Tibial nerve (tissue), 4 donors: ENCODE measurements at regions not wholly inside any gene's neighbourhood (a gene's known extent, or its start where the extent isn't known, plus 50 kb on each side); places are given as distances from the start of the nearest gene placed in this dataset.
"Not testable (repeated sequence)": the region's sequence is repeated elsewhere in the genome, so short reads cannot be mapped to it uniquely, and the experiment has no call there.

Experiments used
- DNase-seq, 2 donors: peaks; one replicate each; pipeline ENCODE4 v3.0.0-alpha.2; 2019; ENCODE audit warnings: low spot score in 2 of 2
- H3K27ac ChIP-seq, 4 donors: fragments of 200-600 bp; sonication (generic) in 3 of 4; one replicate each; pipeline ENCODE4 v1.5.1; 2017 to 2019; ENCODE audit warnings: mild to moderate bottlenecking in 1 of 4
- H3K27me3 ChIP-seq, 2 donors: fragments of 200-600 bp; sonication (generic) in 1 of 2; one replicate each; pipeline versions ENCODE4 v1.5.1 to v1.6.0; 2017 to 2019
- H3K36me3 ChIP-seq, 3 donors: fragments of 200-600 bp; sonication (generic); one replicate each; pipeline ENCODE4 v1.5.1; 2018 to 2019
- H3K4me1 ChIP-seq, 4 donors: fragments of 200-600 bp; sonication (generic) in 3 of 4; one replicate each; pipeline ENCODE4 v1.5.1; 2017 to 2019
- H3K4me3 ChIP-seq, 4 donors: fragments of 200-600 bp; sonication (generic) in 3 of 4; one replicate each; pipeline ENCODE4 v1.5.1; 2017 to 2019; ENCODE audit warnings: mild to moderate bottlenecking in 1 of 4, moderate library complexity in 1 of 4
- H3K9me3 ChIP-seq, 4 donors: fragments of 200-600 bp; sonication (generic) in 3 of 4; one replicate each; pipeline ENCODE4 v1.5.1; 2017 to 2019
- CTCF ChIP-seq, 5 experiments: fragments of 200-600 bp in 3 of 5; fragments of 450-650 bp in 2 of 5; sonication (generic) in 3 of 5; IDR thresholded peaks; one replicate each; pipeline ENCODE4 v1.5.1; 2016 to 2019; ENCODE audit warnings: antibody characterized with exemption in 5 of 5, mild to moderate bottlenecking in 3 of 5, moderate library complexity in 2 of 5
- EP300 ChIP-seq, 2 donors: sonication (generic); formaldehyde crosslinking; IDR thresholded peaks; one replicate each; pipeline ENCODE4 v1.6.1; 2017; ENCODE audit warnings: antibody characterized with exemption in 2 of 2, mild to moderate bottlenecking in 1 of 2
- POLR2A ChIP-seq, 2 donors: fragments of 450-650 bp; IDR thresholded peaks; one replicate each; pipeline ENCODE4 v1.6.1; 2017; ENCODE audit warnings: antibody characterized with exemption in 2 of 2, mild to moderate bottlenecking in 2 of 2, moderate library complexity in 2 of 2
- WGBS, 2 donors: methylation state at CpG; one replicate each; pipeline ENCODE4 v1.1.5; 2018; 5-methylcytosine and 5-hydroxymethylcytosine counted together

GRCh38 chr6:48541649-48542048, 430.7 kb upstream of the PTCHD4 start:
- TF ChIP-seq CTCF (IDR thresholded peaks at IDR 0.05) (no peak), EP300 (IDR thresholded peaks at IDR 0.05) (no peak), POLR2A (IDR thresholded peaks at IDR 0.05) (no peak)
- no peaks in the 10 kb centered on the region for H3K36me3 ChIP-seq
- H3K27ac ChIP-seq, result no peak overlapping the region
- no peak for DNase-seq
- H3K4me1 ChIP-seq, result no peaks in the 10 kb centered on the region
- no peaks in the 10 kb centered on the region for H3K27me3 ChIP-seq
- peaks cover 0 to 3% (median 0%) of the 10 kb centered on the region in 4 donors for H3K9me3 ChIP-seq
- no peak overlapping the region for H3K4me3 ChIP-seq

DNA sequence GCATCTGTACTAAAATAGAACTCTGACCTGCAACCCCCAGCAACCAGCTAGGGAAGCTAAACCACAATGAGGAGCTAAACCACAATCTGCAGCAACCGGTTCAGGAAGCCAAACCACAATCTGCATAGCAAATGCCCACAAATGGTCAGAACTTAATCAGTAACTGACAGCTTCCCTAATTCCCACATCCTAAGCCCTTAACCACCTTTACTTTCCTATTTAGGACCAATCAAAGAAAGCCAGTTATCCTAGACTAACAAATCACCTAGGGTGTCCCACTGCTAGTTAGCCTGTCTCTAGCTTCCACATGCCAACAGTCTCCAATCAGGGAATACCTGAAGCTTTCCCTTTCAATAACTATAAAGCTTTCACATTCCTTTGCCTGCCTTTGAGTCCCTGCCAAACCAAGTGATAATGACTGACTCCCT, 424.6 kb upstream of the PTCHD4 start:
- WGBS, 2 donors, result 0 to 26% methylated on average over 1 of the region's 1 CpG
- H3K9me3 ChIP-seq, result no peaks in the 10 kb centered on the region
- no peak for DNase-seq
- H3K4me3 ChIP-seq, result no peak overlapping the region
- H3K27me3 ChIP-seq, result no peaks in the 10 kb centered on the region
- TF ChIP-seq CTCF (IDR thresholded peaks at IDR 0.05) (no peak), EP300 (IDR thresholded peaks at IDR 0.05) (no peak), POLR2A (IDR thresholded peaks at IDR 0.05) (no peak)
- H3K36me3 ChIP-seq, result no peaks in the 10 kb centered on the region
- H3K4me1 ChIP-seq, result no peaks in the 10 kb centered on the region
- H3K27ac ChIP-seq, result no peak overlapping the region

DNA sequence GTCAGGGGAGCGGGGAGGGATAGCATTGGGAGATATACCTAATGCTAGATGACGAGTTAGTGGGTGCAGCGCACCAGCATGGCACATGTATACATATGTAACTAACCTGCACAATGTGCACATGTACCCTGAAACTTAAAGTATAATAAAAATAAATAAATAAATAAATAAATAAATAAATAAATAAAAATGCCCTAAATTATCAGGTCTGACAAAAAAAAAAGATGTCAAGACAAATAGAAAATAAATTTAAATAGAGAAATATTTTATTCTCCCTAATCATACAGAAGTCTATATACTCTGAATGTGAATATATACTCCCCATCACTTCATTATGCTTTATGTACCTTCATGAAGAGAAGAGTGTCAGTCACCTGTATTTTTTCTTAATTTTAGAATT, 420.0 kb upstream of the PTCHD4 start:
- H3K4me3 ChIP-seq, H3K4me1 ChIP-seq, DNase-seq, H3K9me3 ChIP-seq, H3K36me3 ChIP-seq, H3K27ac ChIP-seq, H3K27me3 ChIP-seq: not testable (repeated sequence)
- 83 to 86% methylated on average over 3 of the region's 3 CpGs for WGBS, 2 donors

DNA sequence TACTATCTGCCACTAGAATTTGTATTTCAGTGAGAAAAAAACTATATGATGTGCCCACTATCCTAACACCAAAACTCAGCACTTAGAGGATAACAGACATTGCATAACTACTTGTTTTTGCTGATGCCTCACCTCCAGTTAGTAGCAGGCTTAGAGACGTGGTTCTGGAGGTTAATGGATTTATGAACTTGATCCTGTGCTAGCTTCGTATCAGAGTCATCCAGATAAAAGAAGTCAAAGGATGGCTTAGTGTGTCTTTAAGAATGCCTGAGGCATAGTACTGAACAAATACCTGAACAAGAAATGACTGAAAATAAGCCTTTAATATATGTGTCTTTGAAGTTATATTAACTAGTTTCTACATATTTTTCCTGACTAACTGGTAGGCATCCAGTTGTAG, 414.9 kb upstream of the PTCHD4 start:
- 64 to 75% methylated on average over 2 of the region's 2 CpGs for WGBS, 2 donors
- no peak for TF ChIP-seq EP300 (IDR thresholded peaks at IDR 0.05)
- no peak for TF ChIP-seq CTCF (IDR thresholded peaks at IDR 0.05)
- TF ChIP-seq POLR2A (IDR thresholded peaks at IDR 0.05), result no peak
- Histone ChIP-seq H3K4me1 (no peaks in the 10 kb centered on the region), H3K27me3 (no peaks in the 10 kb centered on the region), H3K4me3 (no peak overlapping the region), H3K9me3 (no peaks in the 10 kb centered on the region), H3K27ac (no peak overlapping the region), H3K36me3 (no peaks in the 10 kb centered on the region)
- no peak for DNase-seq

GRCh38 chr6:48520951-48521350, 410.0 kb upstream of the PTCHD4 start:
- 79 to 91% methylated on average over 2 of the region's 2 CpGs for WGBS, 2 donors
- Histone ChIP-seq H3K9me3 (no peaks in the 10 kb centered on the region), H3K36me3 (no peaks in the 10 kb centered on the region), H3K27ac (no peak overlapping the region), H3K4me3 (no peak overlapping the region), H3K27me3 (no peaks in the 10 kb centered on the region), H3K4me1 (no peaks in the 10 kb centered on the region)
- DNase-seq, result no peak
- TF ChIP-seq CTCF (IDR thresholded peaks at IDR 0.05) (no peak), EP300 (IDR thresholded peaks at IDR 0.05) (no peak), POLR2A (IDR thresholded peaks at IDR 0.05) (no peak)

DNA sequence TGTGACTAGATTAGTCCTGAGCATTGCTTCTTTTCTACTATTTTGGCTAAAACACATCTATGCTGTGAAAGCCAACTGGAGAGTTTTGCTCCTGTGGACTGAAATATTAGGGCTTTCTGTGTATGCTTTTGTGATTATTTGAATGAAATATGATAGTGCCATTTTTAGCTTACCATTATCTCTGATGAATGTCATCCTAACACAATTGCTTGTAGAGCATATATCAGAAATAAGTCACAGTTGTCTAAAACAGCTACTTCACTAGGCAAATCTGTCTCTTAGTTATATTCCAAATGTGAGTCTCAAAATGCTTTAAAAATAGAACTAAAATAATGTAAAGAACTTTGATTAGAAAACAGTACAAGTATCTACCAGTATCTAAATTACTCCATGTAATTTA, 401.4 kb upstream of the PTCHD4 start:
- Histone ChIP-seq H3K27me3 (no peaks in the 10 kb centered on the region), H3K27ac (no peak overlapping the region), H3K9me3 (no peaks in the 10 kb centered on the region), H3K4me1 (no peaks in the 10 kb centered on the region), H3K36me3 (no peaks in the 10 kb centered on the region), H3K4me3 (no peak overlapping the region)
- TF ChIP-seq POLR2A (IDR thresholded peaks at IDR 0.05) (no peak), CTCF (IDR thresholded peaks at IDR 0.05) (no peak), EP300 (IDR thresholded peaks at IDR 0.05) (no peak)
- DNase-seq, result no peak
